ENCODE measurements at regions not wholly inside any gene's neighbourhood (a gene's known extent, or its start where the extent isn't known, plus 50 kb on each side); places are given as distances from the start of the nearest gene placed in this dataset.

DNA sequence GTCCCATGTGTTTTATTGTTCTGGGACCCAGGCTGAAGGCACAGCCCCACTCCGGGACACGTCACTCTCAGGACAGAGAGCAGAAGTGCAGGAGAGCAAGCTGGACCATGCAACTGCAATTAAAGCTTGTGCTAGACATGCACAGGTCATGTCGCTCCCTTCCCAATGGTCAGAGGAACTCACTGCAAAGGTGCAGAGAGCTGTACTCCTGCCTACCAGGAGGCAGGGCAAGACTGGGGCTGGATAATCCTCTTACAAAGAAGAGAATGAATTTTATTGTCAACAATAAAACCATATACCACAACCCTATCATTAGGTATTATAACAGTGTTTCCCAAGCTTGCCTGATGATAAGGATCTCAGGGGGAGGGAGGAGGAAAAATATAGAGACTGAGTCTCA is 74.0 kb upstream of the NEK6 start:
- TF ChIP-seq, protein P1, sequence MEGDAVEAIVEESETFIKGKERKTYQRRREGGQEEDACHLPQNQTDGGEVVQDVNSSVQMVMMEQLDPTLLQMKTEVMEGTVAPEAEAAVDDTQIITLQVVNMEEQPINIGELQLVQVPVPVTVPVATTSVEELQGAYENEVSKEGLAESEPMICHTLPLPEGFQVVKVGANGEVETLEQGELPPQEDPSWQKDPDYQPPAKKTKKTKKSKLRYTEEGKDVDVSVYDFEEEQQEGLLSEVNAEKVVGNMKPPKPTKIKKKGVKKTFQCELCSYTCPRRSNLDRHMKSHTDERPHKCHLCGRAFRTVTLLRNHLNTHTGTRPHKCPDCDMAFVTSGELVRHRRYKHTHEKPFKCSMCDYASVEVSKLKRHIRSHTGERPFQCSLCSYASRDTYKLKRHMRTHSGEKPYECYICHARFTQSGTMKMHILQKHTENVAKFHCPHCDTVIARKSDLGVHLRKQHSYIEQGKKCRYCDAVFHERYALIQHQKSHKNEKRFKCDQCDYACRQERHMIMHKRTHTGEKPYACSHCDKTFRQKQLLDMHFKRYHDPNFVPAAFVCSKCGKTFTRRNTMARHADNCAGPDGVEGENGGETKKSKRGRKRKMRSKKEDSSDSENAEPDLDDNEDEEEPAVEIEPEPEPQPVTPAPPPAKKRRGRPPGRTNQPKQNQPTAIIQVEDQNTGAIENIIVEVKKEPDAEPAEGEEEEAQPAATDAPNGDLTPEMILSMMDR (optimal IDR thresholded peaks at IDR 0.05 in 1 of 3, IDR thresholded peaks at IDR 0.05 in 1 of 3, conservative IDR thresholded peaks at IDR 0.05 in 1 of 3; ENCODE audit: extremely low read depth in 1 of 3, insufficient read depth in 2 of 3, low read length in 3 of 3): no peak
- TF ChIP-seq EZH2 (IDR thresholded peaks at IDR 0.05; ENCODE audit: low read length): no peak

All from keratinocyte (primary cell).